Neural crest cell (in vitro differentiated cells): ENCODE measurements at regions not wholly inside any gene's neighbourhood (a gene's known extent, or its start where the extent isn't known, plus 50 kb on each side); places are given as distances from the start of the nearest gene placed in this dataset.

Experiments used
- DNase-seq: peaks from one replicate; pipeline ENCODE4 v3.0.0; 2021; ENCODE audit warnings: low read depth, mixed read lengths, low spot score
- H3K27ac Mint-ChIP-seq: one replicate; pipeline ENCODE4 v1.8.0; 2021; ENCODE audit warnings: mild to moderate bottlenecking, mixed read lengths; ENCODE audit not compliant: unreplicated experiment
- H3K27me3 Mint-ChIP-seq: 2 replicates; pipeline ENCODE4 v1.8.0; 2021; ENCODE audit warnings: low read depth, mild to moderate bottlenecking, mixed read lengths
- H3K36me3 Mint-ChIP-seq: 2 replicates; pipeline ENCODE4 v1.8.0; 2021; ENCODE audit warnings: low read depth, mild to moderate bottlenecking, mixed read lengths
- H3K4me1 Mint-ChIP-seq: 2 replicates; pipeline ENCODE4 v1.8.0; 2021; ENCODE audit warnings: mixed read lengths
- H3K4me3 Mint-ChIP-seq: one replicate; pipeline ENCODE4 v1.8.0; 2021; ENCODE audit warnings: mild to moderate bottlenecking, mixed read lengths
- H3K9me3 Mint-ChIP-seq: 2 replicates; pipeline ENCODE4 v1.8.0; 2021; ENCODE audit warnings: mixed read lengths
- CTCF ChIP-seq: fragments of 200-600 bp; sonication (generic); conservative IDR thresholded peaks from 2 replicates; pipeline ENCODE4 v1.5.0; 2021; ENCODE audit warnings: antibody characterized with exemption, mild to moderate bottlenecking

- Mint-ChIP-seq H3K36me3 (peaks cover 3% of the 10 kb centered on the region), H3K27ac (no peak overlapping the region), H3K4me1 (peaks cover 29% of the 10 kb centered on the region), H3K4me3 (no peak overlapping the region), H3K27me3 (peaks cover 4% of the 10 kb centered on the region), H3K9me3 (peaks cover 11% of the 10 kb centered on the region)
- DNase-seq: no peak
- no peak for TF ChIP-seq CTCF
These were observed 131.6 kb upstream of the MITF start for GRCh38 chr3:69607466-69608305.

GRCh38 chr3:69605867-69606266 is 133.4 kb upstream of the MITF start:
- Mint-ChIP-seq H3K4me1 (peaks cover 16% of the 10 kb centered on the region), H3K9me3 (peaks cover 13% of the 10 kb centered on the region), H3K27me3 (peaks cover 4% of the 10 kb centered on the region), H3K27ac (no peak overlapping the region), H3K36me3 (peaks cover 11% of the 10 kb centered on the region), H3K4me3 (no peak overlapping the region)
- no peak for TF ChIP-seq CTCF
- DNase-seq: no peak

GRCh38 chr3:69604735-69605450 is 134.4 kb upstream of the MITF start:
- Mint-ChIP-seq H3K36me3 (peaks cover 17% of the 10 kb centered on the region), H3K27me3 (peaks cover 4% of the 10 kb centered on the region), H3K9me3 (peaks cover 15% of the 10 kb centered on the region), H3K27ac (no peak overlapping the region), H3K4me3 (no peak overlapping the region), H3K4me1 (peaks cover 12% of the 10 kb centered on the region)
- no peak for DNase-seq
- no peak for TF ChIP-seq CTCF

GRCh38 chr3:69602112-69602511 is 137.2 kb upstream of the MITF start:
- H3K4me1 Mint-ChIP-seq: no peaks in the 10 kb centered on the region
- no peak overlapping the region for H3K4me3 Mint-ChIP-seq
- peaks cover 4% of the 10 kb centered on the region for H3K27me3 Mint-ChIP-seq
- no peak overlapping the region for H3K27ac Mint-ChIP-seq
- no peak for DNase-seq
- no peak for TF ChIP-seq CTCF
- peaks cover 13% of the 10 kb centered on the region for H3K36me3 Mint-ChIP-seq
- H3K9me3 Mint-ChIP-seq: peaks cover 10% of the 10 kb centered on the region

GRCh38 chr3:69594286-69594685 is 145.0 kb upstream of the MITF start:
- no peaks in the 10 kb centered on the region for H3K27me3 Mint-ChIP-seq
- no peak overlapping the region for H3K4me3 Mint-ChIP-seq
- H3K27ac Mint-ChIP-seq: no peak overlapping the region
- no peaks in the 10 kb centered on the region for H3K36me3 Mint-ChIP-seq
- peaks cover 7% of the 10 kb centered on the region for H3K9me3 Mint-ChIP-seq
- TF ChIP-seq CTCF: no peak
- peaks cover 10% of the 10 kb centered on the region for H3K4me1 Mint-ChIP-seq
- no peak for DNase-seq
